PC-3 (cell line): ENCODE measurements at regions not wholly inside any gene's neighbourhood (a gene's known extent, or its start where the extent isn't known, plus 50 kb on each side); places are given as distances from the start of the nearest gene placed in this dataset.

ENCODE experiments used
- ATAC-seq: fragments of 200-7000 bp; cut with Tn5 transposase; 2 replicates; pipeline ENCODE4 v1.9.1; 2020; ENCODE audit warnings: mild to moderate bottlenecking, moderate library complexity
- BruUV-seq: library from RNA; stranded (reverse); fragments of 400-500 nt; replicated peaks from 2 replicates; lab custom pipeline; 2021; lab: Mats Ljungman, UMichigan
- CTCF ChIA-PET: fragments of 300-600 bp; sonication (Branson Sonifier 250); formaldehyde crosslinking; loops from one replicate; lab custom pipeline; 2022; ENCODE audit warnings: antibody characterized with exemption; lab: Charles Lee
- POLR2A ChIA-PET: fragments of 300-600 bp; sonication (Branson Sonifier 250); formaldehyde crosslinking; loops from one replicate; lab custom pipeline; 2022; ENCODE audit warnings: antibody characterized with exemption; ENCODE audit not compliant: unreplicated experiment; lab: Charles Lee
- DNase-seq: peaks from one replicate; pipeline ENCODE4 v3.0.0-alpha.2; 2015
- H2AFZ ChIP-seq: fragments of 300-600 bp; sonication (generic); 2 replicates; pipeline ENCODE4 v1.6.0; 2016; ENCODE audit warnings: antibody characterized with exemption, low read length
- H3F3A ChIP-seq: fragments of 300-600 bp; sonication (generic); one replicate; pipeline ENCODE4 v1.6.0; 2017; ENCODE audit warnings: antibody characterized with exemption, low read length, control low read depth, mild to moderate bottlenecking; ENCODE audit not compliant: unreplicated experiment
- H3K27ac ChIP-seq: fragments of 300-600 bp; sonication (generic); 2 replicates; pipeline ENCODE4 v1.5.1; 2016; ENCODE audit warnings: mild to moderate bottlenecking, low read length
- H3K27me3 ChIP-seq: fragments of 300-600 bp; sonication (generic); 2 replicates; pipeline ENCODE4 v1.6.1; 2016; ENCODE audit warnings: low read length, mixed read lengths
- H3K36me3 ChIP-seq: fragments of 300-600 bp; sonication (generic); 2 replicates; pipeline ENCODE4 v1.6.1; 2016; ENCODE audit warnings: low read depth, mixed run types, low read length, mixed read lengths
- H3K4me1 ChIP-seq: fragments of 300-600 bp; sonication (generic); 2 replicates; pipeline ENCODE4 v1.5.1; 2016; ENCODE audit warnings: low read length; ENCODE audit not compliant: insufficient read depth
- H3K4me2 ChIP-seq: fragments of 300-600 bp; sonication (generic); 2 replicates; pipeline ENCODE4 v1.6.0; 2016; ENCODE audit warnings: low read length
- H3K4me3 ChIP-seq: fragments of 300-600 bp; sonication (generic); 2 replicates; pipeline ENCODE4 v1.5.1; 2016; ENCODE audit warnings: mild to moderate bottlenecking, low read length, mixed read lengths
- H3K79me2 ChIP-seq: fragments of 300-600 bp; sonication (generic); 2 replicates; pipeline ENCODE4 v1.6.1; 2017; ENCODE audit warnings: low read length, mixed read lengths
- H3K9ac ChIP-seq: fragments of 300-600 bp; sonication (generic); 2 replicates; pipeline ENCODE4 v1.6.0; 2016; ENCODE audit warnings: mild to moderate bottlenecking, low read length
- H3K9me2 ChIP-seq: fragments of 300-600 bp; sonication (generic); replicated peaks from 2 replicates; pipeline ENCODE4 v1.6.1; 2016; ENCODE audit warnings: mixed run types, low read length, mixed read lengths
- H3K9me3 ChIP-seq: fragments of 300-600 bp; sonication (generic); 2 replicates; pipeline ENCODE4 v1.6.1; 2016; ENCODE audit warnings: low read length, mixed read lengths
- H4K20me1 ChIP-seq: fragments of 300-600 bp; sonication (generic); 2 replicates; pipeline ENCODE4 v1.6.1; 2016; ENCODE audit warnings: low read length, mixed read lengths
- EZH2 ChIP-seq: fragments of 300-600 bp; sonication (generic); IDR thresholded peaks from one replicate; pipeline ENCODE4 v1.6.1; 2017; ENCODE audit warnings: antibody characterized with exemption, mild to moderate bottlenecking, low read length; ENCODE audit not compliant: unreplicated experiment
- EZH2phosphoT487 ChIP-seq: fragments of 300-600 bp; sonication (generic); IDR thresholded peaks from 2 replicates; pipeline ENCODE4 v1.6.1; 2018; ENCODE audit warnings: mild to moderate bottlenecking, antibody characterized with exemption, low read length, borderline replicate concordance
- intact Hi-C: fragments of 100-400 bp; cut with micrococcal nuclease; formaldehyde crosslinking; loops from 2 replicates; pipeline ENCODE4 v1.9.0; 2023
- TF ChIP-seq, protein P1 (sequence below): fragments of 300-600 bp; sonication (generic); conservative IDR thresholded peaks from 2 replicates; pipeline ENCODE4 v1.5.1; 2017; ENCODE audit warnings: antibody characterized with exemption, low read depth, mild to moderate bottlenecking, low read length

DNA sequence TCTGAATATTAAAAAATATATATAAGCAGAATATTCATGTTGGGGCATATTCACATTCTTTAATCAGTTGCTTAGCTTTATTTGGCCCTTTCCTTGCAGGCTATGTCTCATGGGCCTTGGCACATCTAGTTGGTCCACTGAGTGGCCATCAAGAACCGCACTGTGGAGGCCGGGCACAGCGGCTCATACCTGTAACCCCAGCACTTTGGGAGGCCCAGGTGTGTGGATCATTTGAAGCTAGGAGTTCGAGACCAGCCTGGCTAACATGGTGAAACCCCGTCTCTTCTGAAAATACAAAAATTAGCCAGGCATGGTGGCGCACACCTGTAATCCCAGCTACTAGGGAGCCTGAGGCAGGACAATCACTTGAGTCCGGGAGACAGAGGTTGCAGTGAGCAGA is 127.6 kb upstream of the TANK start:
- Histone ChIP-seq H3F3A (peaks cover 6% of the 10 kb centered on the region), H3K9me3 (no peaks in the 10 kb centered on the region), H3K4me2 (no peak overlapping the region), H3K9ac (no peak overlapping the region), H3K27me3 (no peaks in the 10 kb centered on the region), H3K27ac (no peak overlapping the region), H3K9me2 (0 out of 2 replicates have a peak, but pooled peaks cover 3% of the 10 kb centered on the region), H2AFZ (no peak overlapping the region), H3K4me3 (no peak overlapping the region), H3K4me1 (peaks cover 17% of the 10 kb centered on the region), H4K20me1 (no peaks in the 10 kb centered on the region), H3K79me2 (no peaks in the 10 kb centered on the region), H3K36me3 (no peaks in the 10 kb centered on the region)
- BruUV-seq: no TSS peak
- ChIA-PET POLR2A (no interaction called here), CTCF (no interaction called here)
- DNase-seq: no peak
- no peak for ATAC-seq
- intact Hi-C loops: no loop called here
- TF ChIP-seq EZH2phosphoT487 (no peak), EZH2 (no peak)
- TF ChIP-seq, protein P1, sequence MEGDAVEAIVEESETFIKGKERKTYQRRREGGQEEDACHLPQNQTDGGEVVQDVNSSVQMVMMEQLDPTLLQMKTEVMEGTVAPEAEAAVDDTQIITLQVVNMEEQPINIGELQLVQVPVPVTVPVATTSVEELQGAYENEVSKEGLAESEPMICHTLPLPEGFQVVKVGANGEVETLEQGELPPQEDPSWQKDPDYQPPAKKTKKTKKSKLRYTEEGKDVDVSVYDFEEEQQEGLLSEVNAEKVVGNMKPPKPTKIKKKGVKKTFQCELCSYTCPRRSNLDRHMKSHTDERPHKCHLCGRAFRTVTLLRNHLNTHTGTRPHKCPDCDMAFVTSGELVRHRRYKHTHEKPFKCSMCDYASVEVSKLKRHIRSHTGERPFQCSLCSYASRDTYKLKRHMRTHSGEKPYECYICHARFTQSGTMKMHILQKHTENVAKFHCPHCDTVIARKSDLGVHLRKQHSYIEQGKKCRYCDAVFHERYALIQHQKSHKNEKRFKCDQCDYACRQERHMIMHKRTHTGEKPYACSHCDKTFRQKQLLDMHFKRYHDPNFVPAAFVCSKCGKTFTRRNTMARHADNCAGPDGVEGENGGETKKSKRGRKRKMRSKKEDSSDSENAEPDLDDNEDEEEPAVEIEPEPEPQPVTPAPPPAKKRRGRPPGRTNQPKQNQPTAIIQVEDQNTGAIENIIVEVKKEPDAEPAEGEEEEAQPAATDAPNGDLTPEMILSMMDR: no peak

DNA sequence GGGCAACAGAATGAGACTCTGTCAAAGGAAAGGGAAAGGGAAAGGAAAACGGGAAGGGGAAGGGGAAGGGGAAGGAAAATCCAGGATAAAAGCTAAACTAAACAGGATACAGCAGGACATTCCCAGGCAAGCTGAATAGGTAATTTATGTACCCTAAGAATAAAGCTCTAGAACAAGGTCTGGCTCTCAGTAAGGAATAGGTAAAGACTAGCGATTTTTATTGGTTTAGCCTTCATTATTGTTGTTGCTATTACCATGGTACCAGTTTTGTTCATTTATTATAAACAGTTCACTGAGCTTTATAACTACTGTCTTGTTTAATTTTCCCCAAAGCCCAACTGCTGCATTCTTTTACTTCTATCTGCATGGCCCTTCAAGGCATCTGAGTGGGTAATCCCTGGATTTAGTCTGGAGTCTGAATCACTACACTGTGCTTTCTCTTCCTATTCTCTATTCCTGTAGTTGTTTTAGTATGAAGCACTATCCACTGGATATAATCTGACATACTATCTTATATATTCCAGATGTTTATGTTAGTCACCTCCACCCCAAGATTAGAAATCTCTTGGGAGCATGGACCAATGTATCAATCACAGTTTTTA is 127.1 kb upstream of the TANK start:
- no peak overlapping the region for H3K27ac ChIP-seq
- no peaks in the 10 kb centered on the region for H4K20me1 ChIP-seq
- peaks cover 17% of the 10 kb centered on the region for H3K4me1 ChIP-seq
- DNase-seq (no peak), ATAC-seq (no peak)
- intact Hi-C loops: no loop called here
- H3K4me2 ChIP-seq: no peak overlapping the region
- ChIA-PET CTCF (interaction anchor here (0.6 kb wide), 1 partner anchor 37 kb away, joined by 3 read pairs; no protein-coding TSS in a partner anchor), POLR2A (no interaction called here)
- TF ChIP-seq EZH2phosphoT487 (no peak), EZH2 (no peak)
- TF ChIP-seq, protein P1: no peak
- BruUV-seq: no TSS peak
- H3K9me3 ChIP-seq: no peaks in the 10 kb centered on the region
- no peak overlapping the region for H3K9ac ChIP-seq
- H3K4me3 ChIP-seq: no peak overlapping the region
- no peak overlapping the region for H2AFZ ChIP-seq
- H3F3A ChIP-seq: peaks cover 6% of the 10 kb centered on the region
- H3K36me3 ChIP-seq: no peaks in the 10 kb centered on the region
- H3K9me2 ChIP-seq: 0 out of 2 replicates have a peak, but pooled peaks cover 3% of the 10 kb centered on the region
- no peaks in the 10 kb centered on the region for H3K79me2 ChIP-seq
- H3K27me3 ChIP-seq: no peaks in the 10 kb centered on the region

DNA sequence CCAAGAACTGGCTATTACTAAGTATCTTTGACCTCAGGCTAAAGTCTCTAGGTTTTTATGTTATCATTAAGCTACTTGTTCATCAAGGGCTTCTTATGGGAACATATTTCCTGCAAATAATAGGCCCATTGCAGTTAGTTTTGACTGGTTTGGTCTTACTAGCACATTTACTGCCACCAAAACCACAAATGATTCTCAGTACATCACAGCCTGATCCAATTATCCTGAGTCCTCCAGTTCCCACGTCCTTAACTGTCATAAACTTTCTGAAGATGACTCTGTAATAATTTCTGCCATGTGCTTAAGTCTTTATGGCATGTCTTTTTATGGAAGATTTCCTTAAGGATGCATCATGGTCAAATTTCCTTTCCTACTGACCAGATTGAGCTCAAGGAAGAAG is 123.3 kb upstream of the TANK start:
- no peak overlapping the region for H3K4me3 ChIP-seq
- no peaks in the 10 kb centered on the region for H4K20me1 ChIP-seq
- H3K9me2 ChIP-seq: no peaks in the 10 kb centered on the region
- H3K27me3 ChIP-seq: no peaks in the 10 kb centered on the region
- no peaks in the 10 kb centered on the region for H3K36me3 ChIP-seq
- no peak overlapping the region for H3K4me2 ChIP-seq
- BruUV-seq: no TSS peak
- ChIA-PET POLR2A (no interaction called here), CTCF (no interaction called here)
- intact Hi-C loops: no loop called here
- no peaks in the 10 kb centered on the region for H3K4me1 ChIP-seq
- DNase-seq (no peak), ATAC-seq (no peak)
- TF ChIP-seq EZH2 (no peak), EZH2phosphoT487 (no peak)
- TF ChIP-seq, protein P1: no peak
- H3K79me2 ChIP-seq: no peaks in the 10 kb centered on the region
- no peak overlapping the region for H2AFZ ChIP-seq
- H3F3A ChIP-seq: no peaks in the 10 kb centered on the region
- no peak overlapping the region for H3K9ac ChIP-seq
- no peaks in the 10 kb centered on the region for H3K9me3 ChIP-seq
- no peak overlapping the region for H3K27ac ChIP-seq
